Vagina (tissue), 2 donors: ENCODE measurements at regions not wholly inside any gene's neighbourhood (a gene's known extent, or its start where the extent isn't known, plus 50 kb on each side); places are given as distances from the start of the nearest gene placed in this dataset.
"Not testable (repeated sequence)": the region's sequence is repeated elsewhere in the genome, so short reads cannot be mapped to it uniquely, and the experiment has no call there.

ENCODE experiments used
- DNase-seq, 2 donors: peaks; one replicate each; pipeline ENCODE4 v3.0.0-alpha.2; 2017; ENCODE audit errors: extremely low spot score in 2 of 2
- H3K27ac ChIP-seq: fragments of 200-600 bp; sonication (generic); one replicate; pipeline ENCODE4 v1.5.1; 2019
- H3K27me3 ChIP-seq: fragments of 200-600 bp; sonication (generic); one replicate; pipeline ENCODE4 v1.5.1; 2019
- H3K36me3 ChIP-seq, 2 donors: fragments of 200-600 bp; sonication (generic); one replicate each; pipeline ENCODE4 v1.5.1; 2017 to 2019
- H3K4me1 ChIP-seq: fragments of 200-600 bp; sonication (generic); one replicate; pipeline ENCODE4 v1.5.1; 2019
- H3K4me3 ChIP-seq, 2 donors: fragments of 200-600 bp; sonication (generic); 1 replicate in 1 of 2; 2 replicates in 1 of 2; pipeline ENCODE4 v1.5.1; 2016 to 2019
- H3K9me3 ChIP-seq: fragments of 200-600 bp; sonication (generic); one replicate; pipeline ENCODE4 v1.5.1; 2019
- CTCF ChIP-seq, 3 experiments: fragments of 450-650 bp in 2 of 3; fragments of 200-600 bp in 1 of 3; sonication (generic) in 1 of 3; IDR thresholded peaks; one replicate each; pipeline ENCODE4 v1.5.1; 2017 to 2019; ENCODE audit warnings: antibody characterized with exemption in 3 of 3, mild to moderate bottlenecking in 2 of 3, moderate library complexity in 2 of 3
- POLR2A ChIP-seq, 2 donors: fragments of 450-650 bp; IDR thresholded peaks; one replicate each; pipeline ENCODE4 v1.6.1; 2017; ENCODE audit warnings: antibody characterized with exemption in 2 of 2, mild to moderate bottlenecking in 2 of 2, moderate library complexity in 2 of 2
- POLR2AphosphoS5 ChIP-seq, 2 donors: sonication (generic); formaldehyde crosslinking; IDR thresholded peaks; one replicate each; pipeline ENCODE4 v1.9.0; 2017; ENCODE audit warnings: antibody characterized with exemption in 2 of 2, mild to moderate bottlenecking in 2 of 2, low read depth in 1 of 2; ENCODE audit not compliant: insufficient read depth in 1 of 2
- intact Hi-C: fragments of 100-400 bp; cut with DNase I; formaldehyde crosslinking; loops from one replicate; pipeline ENCODE4 v1.15.1; 2023

- Histone ChIP-seq H3K36me3 (no peaks in the 10 kb centered on the region), H3K4me1 (no peaks in the 10 kb centered on the region), H3K4me3 (no peak overlapping the region), H3K9me3 (no peaks in the 10 kb centered on the region), H3K27me3 (no peaks in the 10 kb centered on the region), H3K27ac (no peak overlapping the region)
- TF ChIP-seq POLR2A (IDR thresholded peaks at IDR 0.05) (no peak), CTCF (IDR thresholded peaks at IDR 0.05) (no peak), POLR2AphosphoS5 (IDR thresholded peaks at IDR 0.05; ENCODE audit: insufficient read depth in 1 of 2, low read depth in 1 of 2) (no peak)
- DNase-seq, result no peak
- intact Hi-C loops, result no loop called here
Observed at GRCh38 chr5:38141665-38142064, 116.7 kb upstream of the EGFLAM start.

- no peaks in the 10 kb centered on the region for H3K27me3 ChIP-seq
- intact Hi-C loops, result loop anchor here (5.0 kb wide), 1 partner anchor 296 kb away; the partner anchor contains the start of gene GDNF
- H3K9me3 ChIP-seq, result no peaks in the 10 kb centered on the region
- no peak for DNase-seq
- no peak overlapping the region for H3K4me3 ChIP-seq
- TF ChIP-seq CTCF (IDR thresholded peaks at IDR 0.05) (no peak), POLR2AphosphoS5 (IDR thresholded peaks at IDR 0.05; ENCODE audit: insufficient read depth in 1 of 2, low read depth in 1 of 2) (no peak), POLR2A (IDR thresholded peaks at IDR 0.05) (no peak)
- H3K27ac ChIP-seq, result no peak overlapping the region
- no peaks in the 10 kb centered on the region for H3K36me3 ChIP-seq
- no peaks in the 10 kb centered on the region for H3K4me1 ChIP-seq
Observed at GRCh38 chr5:38138574-38138973, 119.8 kb upstream of the EGFLAM start.

- no peaks in the 10 kb centered on the region for H3K4me1 ChIP-seq
- no peak overlapping the region for H3K27ac ChIP-seq
- intact Hi-C loops, result loop anchor here (5.0 kb wide), 1 partner anchor 293 kb away; the partner anchor contains the start of gene GDNF
- no peaks in the 10 kb centered on the region for H3K36me3 ChIP-seq
- no peak overlapping the region for H3K4me3 ChIP-seq
- TF ChIP-seq POLR2A (IDR thresholded peaks at IDR 0.05), result no peak
- TF ChIP-seq POLR2AphosphoS5 (IDR thresholded peaks at IDR 0.05; ENCODE audit: insufficient read depth in 1 of 2, low read depth in 1 of 2), result no peak
- TF ChIP-seq CTCF (IDR thresholded peaks at IDR 0.05), result no peak
- no peaks in the 10 kb centered on the region for H3K27me3 ChIP-seq
- DNase-seq, result no peak
- H3K9me3 ChIP-seq, result no peaks in the 10 kb centered on the region
Observed at GRCh38 chr5:38135486-38136039, 122.8 kb upstream of the EGFLAM start.

- TF ChIP-seq CTCF (IDR thresholded peaks at IDR 0.05) (no peak), POLR2AphosphoS5 (IDR thresholded peaks at IDR 0.05; ENCODE audit: insufficient read depth in 1 of 2, low read depth in 1 of 2) (no peak), POLR2A (IDR thresholded peaks at IDR 0.05) (no peak)
Observed at GRCh38 chr5:38134810-38135209, 123.5 kb upstream of the EGFLAM start.

GRCh38 chr5:38134294-38134693 lies 124.1 kb upstream of the EGFLAM start:
- DNase-seq, intact Hi-C loops, H3K4me1 ChIP-seq, H3K9me3 ChIP-seq, H3K4me3 ChIP-seq, H3K36me3 ChIP-seq, H3K27me3 ChIP-seq, H3K27ac ChIP-seq: not testable (repeated sequence)

More at GRCh38 chr5:38134810-38135209, 123.5 kb upstream of the EGFLAM start:
- H3K36me3 ChIP-seq, result no peaks in the 10 kb centered on the region
- no peaks in the 10 kb centered on the region for H3K9me3 ChIP-seq
- H3K4me1 ChIP-seq, result no peaks in the 10 kb centered on the region
- no peak for DNase-seq
- no peak overlapping the region for H3K4me3 ChIP-seq
- no peak overlapping the region for H3K27ac ChIP-seq
- intact Hi-C loops, result loop anchor here (5.0 kb wide), 1 partner anchor 293 kb away; the partner anchor contains the start of gene GDNF
- no peaks in the 10 kb centered on the region for H3K27me3 ChIP-seq
